H9 (cell line): ENCODE measurements at regions not wholly inside any gene's neighbourhood (a gene's known extent, or its start where the extent isn't known, plus 50 kb on each side); places are given as distances from the start of the nearest gene placed in this dataset.

Experiments
- DNase-seq: peaks from one replicate; pipeline ENCODE4 v3.0.0-alpha.2; 2017
- H2AFZ ChIP-seq: one replicate; pipeline ENCODE4 v1.6.1; 2013; ENCODE audit warnings: mild to moderate bottlenecking, low read length, control low read depth, moderate library complexity
- H2AK5ac ChIP-seq: 2 replicates; pipeline ENCODE4 v1.6.1; 2013; ENCODE audit warnings: low read length, control low read depth, mixed read lengths; ENCODE audit not compliant: insufficient read length
- H2BK120ac ChIP-seq: one replicate; pipeline ENCODE4 v1.6.1; 2013; ENCODE audit warnings: low read depth, mild to moderate bottlenecking, low read length, control low read depth, inconsistent platforms; ENCODE audit not compliant: poor library complexity, severe bottlenecking
- H2BK12ac ChIP-seq: 2 replicates; pipeline ENCODE4 v1.6.1; 2013; ENCODE audit warnings: low read length, control low read depth, mixed read lengths, low read depth; ENCODE audit not compliant: insufficient read length
- H2BK15ac ChIP-seq: 2 replicates; pipeline ENCODE4 v1.6.1; 2013; ENCODE audit warnings: low read depth, low read length, control low read depth
- H2BK20ac ChIP-seq: one replicate; pipeline ENCODE4 v1.6.1; 2013; ENCODE audit warnings: low read depth, mild to moderate bottlenecking, low read length, control low read depth, inconsistent platforms; ENCODE audit not compliant: poor library complexity, severe bottlenecking
- H2BK5ac ChIP-seq: 2 replicates; pipeline ENCODE4 v1.6.1; 2013; ENCODE audit warnings: low read length, control low read depth, mixed read lengths; ENCODE audit not compliant: insufficient read length
- H3K14ac ChIP-seq: 2 replicates; pipeline ENCODE4 v1.6.1; 2013; ENCODE audit warnings: low read length, control low read depth; ENCODE audit not compliant: insufficient read depth
- H3K18ac ChIP-seq: 2 replicates; pipeline ENCODE4 v1.6.1; 2013; ENCODE audit warnings: low read depth, mild to moderate bottlenecking, mixed read lengths, low read length, control low read depth; ENCODE audit not compliant: insufficient read length
- H3K23ac ChIP-seq: 2 replicates; pipeline ENCODE4 v1.6.1; 2013; ENCODE audit warnings: low read length, control low read depth, mixed read lengths, low read depth; ENCODE audit not compliant: insufficient read length
- H3K23me2 ChIP-seq: 2 replicates; pipeline ENCODE4 v1.6.1; 2013; ENCODE audit warnings: low read depth, mild to moderate bottlenecking, mixed read lengths, low read length, control low read depth; ENCODE audit not compliant: insufficient read length, poor library complexity, severe bottlenecking
- H3K27ac ChIP-seq: 2 replicates; pipeline ENCODE4 v1.5.1; 2013; ENCODE audit warnings: low read length, control low read depth, mixed read lengths, low read depth; ENCODE audit not compliant: insufficient read length
- H3K27me3 ChIP-seq: 2 replicates; pipeline ENCODE4 v1.6.1; 2013; ENCODE audit warnings: low read length, control low read depth, inconsistent platforms; ENCODE audit not compliant: insufficient read depth
- H3K4ac ChIP-seq: 2 replicates; pipeline ENCODE4 v1.6.1; 2013; ENCODE audit warnings: low read depth, mild to moderate bottlenecking, control low read depth, inconsistent platforms, low read length, moderate library complexity
- H3K4me1 ChIP-seq: 2 replicates; pipeline ENCODE4 v1.6.1; 2013; ENCODE audit warnings: low read length, control low read depth, inconsistent platforms; ENCODE audit not compliant: insufficient read depth
- H3K4me2 ChIP-seq: 2 replicates; pipeline ENCODE4 v1.6.1; 2013; ENCODE audit warnings: low read length, control low read depth, mixed read lengths; ENCODE audit not compliant: insufficient read length, insufficient read depth
- H3K56ac ChIP-seq: 2 replicates; pipeline ENCODE4 v1.6.1; 2013; ENCODE audit warnings: low read depth, mild to moderate bottlenecking, mixed read lengths, low read length, control low read depth; ENCODE audit not compliant: insufficient read length
- H3K79me1 ChIP-seq: 2 replicates; pipeline ENCODE4 v1.6.1; 2013; ENCODE audit warnings: low read depth, mild to moderate bottlenecking, moderate library complexity, low read length, control low read depth, inconsistent platforms; ENCODE audit not compliant: insufficient read depth, poor library complexity, severe bottlenecking
- H3K79me2 ChIP-seq: 2 replicates; pipeline ENCODE4 v1.6.1; 2013; ENCODE audit warnings: low read length, control low read depth, inconsistent platforms; ENCODE audit not compliant: insufficient read depth
- H3K9ac ChIP-seq: 2 replicates; pipeline ENCODE4 v1.6.1; 2013; ENCODE audit warnings: low read length, control low read depth, mixed read lengths; ENCODE audit not compliant: insufficient read length; ENCODE audit errors: extremely low read depth
- H3K9me3 ChIP-seq: one replicate; pipeline ENCODE4 v1.6.1; 2013; ENCODE audit warnings: low read depth, low read length, inconsistent platforms; ENCODE audit not compliant: control insufficient read depth
- H3T11ph ChIP-seq: one replicate; pipeline ENCODE4 v1.6.1; 2013; ENCODE audit warnings: mild to moderate bottlenecking, low read length, control low read depth, inconsistent platforms
- H4K20me1 ChIP-seq: one replicate; pipeline ENCODE4 v1.6.1; 2013; ENCODE audit not compliant: control insufficient read depth, insufficient read length, insufficient read depth
- H4K5ac ChIP-seq: 2 replicates; pipeline ENCODE4 v1.6.1; 2013; ENCODE audit warnings: low read depth, mild to moderate bottlenecking, mixed read lengths, low read length, control low read depth; ENCODE audit not compliant: insufficient read length
- H4K8ac ChIP-seq: replicated peaks from 2 replicates; pipeline ENCODE4 v1.6.1; 2013; ENCODE audit warnings: low read length, control low read depth, mixed read lengths, low read depth; ENCODE audit not compliant: insufficient read length
- H4K91ac ChIP-seq: 2 replicates; pipeline ENCODE4 v1.6.1; 2013; ENCODE audit warnings: low read depth, mild to moderate bottlenecking, moderate library complexity, mixed read lengths, low read length, control low read depth; ENCODE audit not compliant: insufficient read length
- H3K27ac Mint-ChIP-seq, 3 experiments: 2 replicates in 2 of 3; 3 replicates in 1 of 3; pipeline ENCODE4 v1.8.0; 2020 to 2021; ENCODE audit warnings: mixed read lengths in 3 of 3, mild to moderate bottlenecking in 1 of 3, moderate library complexity in 1 of 3
- H3K27me3 Mint-ChIP-seq: 2 replicates; pipeline ENCODE4 v1.8.0; 2021; ENCODE audit warnings: low read depth, mild to moderate bottlenecking, moderate library complexity, mixed read lengths
- H3K36me3 Mint-ChIP-seq, 3 experiments: 2 replicates in 2 of 3; 3 replicates in 1 of 3; pipeline ENCODE4 v1.8.0; 2020 to 2021; ENCODE audit warnings: low read depth in 3 of 3, mixed read lengths in 3 of 3; ENCODE audit not compliant: insufficient read depth in 1 of 3
- H3K4me1 Mint-ChIP-seq, 2 experiments: 2 replicates each; pipeline ENCODE4 v1.8.0; 2020; ENCODE audit warnings: mixed read lengths in 2 of 2
- H3K4me3 Mint-ChIP-seq, 2 experiments: 2 replicates in 1 of 2; 3 replicates in 1 of 2; pipeline ENCODE4 v1.8.0; 2020 to 2021; ENCODE audit warnings: mild to moderate bottlenecking in 2 of 2, mixed read lengths in 2 of 2, moderate library complexity in 1 of 2
- H3K9me3 Mint-ChIP-seq, 2 experiments: 2 replicates in 1 of 2; 3 replicates in 1 of 2; pipeline ENCODE4 v1.8.0; 2020; ENCODE audit warnings: mild to moderate bottlenecking in 2 of 2, mixed read lengths in 2 of 2, moderate library complexity in 1 of 2
- CTCF ChIP-seq: fragments of 200-600 bp; sonication (generic); conservative IDR thresholded peaks from 3 replicates; pipeline ENCODE4 v1.8.0; 2021; ENCODE audit warnings: antibody characterized with exemption, mild to moderate bottlenecking
- WGBS: extraction: QIAGEN DNeasy Blood & Tissue Kit; methylation state at CpG from one replicate; pipeline ENCODE4 v1.1.7; 2013; ENCODE audit warnings: missing lambda C conversion rate, low lambda C conversion rate, mixed read lengths; ENCODE audit not compliant: insufficient read length; ENCODE audit errors: extremely low coverage; 5-methylcytosine and 5-hydroxymethylcytosine counted together

- H3K27ac ChIP-seq = no peak overlapping the region
- H4K5ac ChIP-seq = no peak overlapping the region
- no peak overlapping the region for H2BK20ac ChIP-seq
- no peak overlapping the region for H3K56ac ChIP-seq
- H3K27me3 ChIP-seq = no peaks in the 10 kb centered on the region
- H2BK15ac ChIP-seq = no peak overlapping the region
- H4K20me1 ChIP-seq = no peaks in the 10 kb centered on the region
- H3K4me3 Mint-ChIP-seq = no peak overlapping the region
- H3K36me3 Mint-ChIP-seq = no peaks in the 10 kb centered on the region; a peak in 1 of 7 replicates
- no CpG with 5 or more reads among the region's 22 CpGs for WGBS
- no peaks in the 10 kb centered on the region for H3K4me1 ChIP-seq
- no peak overlapping the region for H4K91ac ChIP-seq
- H3K9ac ChIP-seq = no peak overlapping the region
- no peak overlapping the region for H2AFZ ChIP-seq
- H3K4ac ChIP-seq = no peak overlapping the region
- H3K9me3 Mint-ChIP-seq = peaks cover 0 to 7% of the 10 kb centered on the region in 2 experiments; a peak in 3 of 5 replicates
- H3K27me3 Mint-ChIP-seq = peaks cover 10% of the 10 kb centered on the region
- no peak for DNase-seq
- TF ChIP-seq CTCF = no peak
- no peak overlapping the region for H4K8ac ChIP-seq
- H2AK5ac ChIP-seq = no peak overlapping the region
- H2BK12ac ChIP-seq = no peak overlapping the region
- H2BK120ac ChIP-seq = no peak overlapping the region
- peaks cover 5 to 8% of the 10 kb centered on the region in 2 experiments for H3K4me1 Mint-ChIP-seq
- no peaks in the 10 kb centered on the region for H3K23me2 ChIP-seq
- no peak overlapping the region for H3K14ac ChIP-seq
- no peak overlapping the region for H3K27ac Mint-ChIP-seq
- no peaks in the 10 kb centered on the region for H3K79me2 ChIP-seq
- H3K9me3 ChIP-seq = no peaks in the 10 kb centered on the region
- no peaks in the 10 kb centered on the region for H3K79me1 ChIP-seq
- H3K23ac ChIP-seq = no peak overlapping the region
- H3K4me2 ChIP-seq = no peak overlapping the region
- no peak overlapping the region for H2BK5ac ChIP-seq
- H3T11ph ChIP-seq = no peak overlapping the region
- no peak overlapping the region for H3K18ac ChIP-seq
These were observed 224.3 kb downstream of the NDUFA10 start for GRCh38 chr2:239800785-239801386.
